ENCODE measurements at regions not wholly inside any gene's neighbourhood (a gene's known extent, or its start where the extent isn't known, plus 50 kb on each side); places are given as distances from the start of the nearest gene placed in this dataset.

GRCh38 chr11:92455210-92455790 lies 230.7 kb downstream of the FAT3 start:
- no peaks in the 10 kb centered on the region for H3K36me3 ChIP-seq
- TF ChIP-seq CTCF (IDR thresholded peaks at IDR 0.05), result no peak
- no peak for DNase-seq (ENCODE audit: low spot score in 2 of 2)
- no peak overlapping the region for H3K27ac ChIP-seq
- no peaks in the 10 kb centered on the region for H3K9me3 ChIP-seq
- no peaks in the 10 kb centered on the region for H3K4me1 ChIP-seq
- intact Hi-C loops (cut with DNase I), result no loop called here
- H3K4me3 ChIP-seq, result no peak overlapping the region
- no peaks in the 10 kb centered on the region for H3K27me3 ChIP-seq

- no peak for DNase-seq (ENCODE audit: low spot score in 2 of 2)
- no peak for TF ChIP-seq CTCF (IDR thresholded peaks at IDR 0.05)
- Histone ChIP-seq H3K27ac (no peak overlapping the region), H3K4me3 (no peak overlapping the region), H3K9me3 (no peaks in the 10 kb centered on the region), H3K4me1 (no peaks in the 10 kb centered on the region), H3K36me3 (no peaks in the 10 kb centered on the region), H3K27me3 (no peaks in the 10 kb centered on the region)
- intact Hi-C loops (cut with DNase I), result no loop called here
Measured at GRCh38 chr11:92457250-92457649, 232.6 kb downstream of the FAT3 start.

- Histone ChIP-seq H3K27ac (no peak overlapping the region), H3K9me3 (no peaks in the 10 kb centered on the region), H3K4me1 (no peaks in the 10 kb centered on the region), H3K27me3 (no peaks in the 10 kb centered on the region), H3K4me3 (no peak overlapping the region), H3K36me3 (no peaks in the 10 kb centered on the region)
- no peak for TF ChIP-seq CTCF (IDR thresholded peaks at IDR 0.05)
- no peak for DNase-seq (ENCODE audit: low spot score in 2 of 2)
- intact Hi-C loops (cut with DNase I), result no loop called here
Measured at GRCh38 chr11:92458486-92458885, 233.9 kb downstream of the FAT3 start.

- intact Hi-C loops (cut with DNase I), result no loop called here
- Histone ChIP-seq H3K9me3 (no peaks in the 10 kb centered on the region), H3K4me1 (no peaks in the 10 kb centered on the region), H3K27ac (no peak overlapping the region), H3K36me3 (no peaks in the 10 kb centered on the region), H3K27me3 (no peaks in the 10 kb centered on the region), H3K4me3 (no peak overlapping the region)
- DNase-seq (ENCODE audit: low spot score in 2 of 2), result no peak
- no peak for TF ChIP-seq CTCF (IDR thresholded peaks at IDR 0.05)
Measured at GRCh38 chr11:92460213-92460612, 235.6 kb downstream of the FAT3 start.

- no peak for TF ChIP-seq CTCF (IDR thresholded peaks at IDR 0.05)
- Histone ChIP-seq H3K36me3 (no peaks in the 10 kb centered on the region), H3K27me3 (no peaks in the 10 kb centered on the region), H3K9me3 (no peaks in the 10 kb centered on the region), H3K27ac (no peak overlapping the region), H3K4me1 (no peaks in the 10 kb centered on the region), H3K4me3 (no peak overlapping the region)
- intact Hi-C loops (cut with DNase I), result no loop called here
- no peak for DNase-seq (ENCODE audit: low spot score in 2 of 2)
Measured at GRCh38 chr11:92461447-92461846, 236.8 kb downstream of the FAT3 start.

- intact Hi-C loops (cut with DNase I), result no loop called here
- no peaks in the 10 kb centered on the region for H3K4me1 ChIP-seq
- TF ChIP-seq CTCF (IDR thresholded peaks at IDR 0.05), result no peak
- no peak overlapping the region for H3K4me3 ChIP-seq
- H3K27ac ChIP-seq, result no peak overlapping the region
- no peaks in the 10 kb centered on the region for H3K36me3 ChIP-seq
- no peak for DNase-seq (ENCODE audit: low spot score in 2 of 2)
- H3K27me3 ChIP-seq, result no peaks in the 10 kb centered on the region
- H3K9me3 ChIP-seq, result no peaks in the 10 kb centered on the region
Measured at GRCh38 chr11:92462821-92463220, 238.2 kb downstream of the FAT3 start.

Measured in ascending aorta (tissue), 2 donors.